ENCODE measurements at regions not wholly inside any gene's neighbourhood (a gene's known extent, or its start where the extent isn't known, plus 50 kb on each side); places are given as distances from the start of the nearest gene placed in this dataset.

- H3K27ac Mint-ChIP-seq = peak overlapping the region; percentile 66 to 89
- peak; percentile 9 to 56 for DNase-seq
- peak; percentile 95 for ATAC-seq
- peaks cover 0 to 16% of the 10 kb centered on the region in 2 donors for H3K9me3 Mint-ChIP-seq
- no peaks in the 10 kb centered on the region for H3K27me3 Mint-ChIP-seq
- peak overlapping the region; percentile 60 to 69 for H3K4me3 Mint-ChIP-seq
- peaks cover 23% of the 10 kb centered on the region for H3K4me1 Mint-ChIP-seq
These were observed 245.0 kb upstream of the FN1 start for GRCh38 chr2:215680605-215681598.

DNA sequence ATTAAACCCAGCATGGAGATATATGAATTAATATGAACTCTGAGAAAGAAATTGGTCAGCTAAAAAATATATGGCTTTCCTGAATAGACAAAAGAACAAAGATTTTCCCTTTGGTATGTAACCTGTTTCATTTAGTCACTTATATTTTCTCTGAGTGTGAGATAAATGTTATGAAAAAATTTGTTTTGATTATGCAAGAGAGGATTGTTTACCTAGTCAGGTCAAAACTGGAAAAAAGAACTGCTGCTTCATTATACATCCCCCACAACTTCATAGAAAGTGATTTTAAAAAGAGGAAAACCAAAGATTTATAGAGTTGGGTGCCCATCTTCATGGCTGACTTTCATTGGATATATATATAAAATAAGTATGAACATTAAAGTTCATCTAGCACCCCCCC is 242.2 kb upstream of the FN1 start:
- no peak for ATAC-seq
- Mint-ChIP-seq H3K27me3 (no peaks in the 10 kb centered on the region), H3K27ac (no peak overlapping the region), H3K4me1 (peaks cover 23% of the 10 kb centered on the region), H3K9me3 (peaks cover 0 to 3% of the 10 kb centered on the region in 2 donors), H3K4me3 (no peak overlapping the region)
- DNase-seq = no peak

- Mint-ChIP-seq H3K27me3 (peaks cover 4% of the 10 kb centered on the region), H3K4me1 (peaks cover 20% of the 10 kb centered on the region), H3K4me3 (no peak overlapping the region), H3K9me3 (peaks cover 4 to 7% of the 10 kb centered on the region in 2 donors), H3K27ac (no peak overlapping the region)
- DNase-seq (no peak), ATAC-seq (no peak)
These were observed 241.6 kb upstream of the FN1 start for GRCh38 chr2:215677481-215677880.

GRCh38 chr2:215672406-215672805 is 236.5 kb upstream of the FN1 start:
- Mint-ChIP-seq H3K9me3 (peaks cover 8 to 9% of the 10 kb centered on the region in 2 donors), H3K4me1 (no peaks in the 10 kb centered on the region), H3K4me3 (no peak overlapping the region), H3K27ac (no peak overlapping the region), H3K27me3 (peaks cover 18% of the 10 kb centered on the region)
- no peak for ATAC-seq
- DNase-seq = no peak

GRCh38 chr2:215671691-215672090 is 235.8 kb upstream of the FN1 start:
- DNase-seq (no peak), ATAC-seq (no peak)
- no peak overlapping the region for H3K4me3 Mint-ChIP-seq
- no peak overlapping the region for H3K27ac Mint-ChIP-seq
- H3K9me3 Mint-ChIP-seq = peaks cover 8 to 9% of the 10 kb centered on the region in 2 donors
- H3K4me1 Mint-ChIP-seq = no peaks in the 10 kb centered on the region
- peaks cover 18% of the 10 kb centered on the region for H3K27me3 Mint-ChIP-seq

DNA sequence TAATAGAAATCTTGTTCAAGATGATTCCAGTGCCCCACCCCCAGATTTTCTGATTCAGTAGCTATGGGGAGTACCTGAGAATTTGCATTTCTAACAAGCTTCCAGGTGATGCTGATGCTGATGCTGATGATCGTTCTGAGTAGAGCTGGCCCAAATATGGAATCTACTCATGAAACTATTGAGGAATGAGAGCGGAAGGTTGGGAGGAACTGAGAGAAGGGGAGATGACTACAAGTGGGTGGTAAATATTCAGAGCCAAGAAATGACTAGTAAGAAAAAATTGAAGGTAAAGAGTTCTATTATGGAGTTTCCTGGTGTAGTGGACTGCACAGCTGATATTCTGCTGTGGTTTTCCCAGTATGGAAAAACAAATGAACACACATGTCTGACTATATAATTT is 235.4 kb upstream of the FN1 start:
- DNase-seq = no peak
- Mint-ChIP-seq H3K27ac (no peak overlapping the region), H3K27me3 (peaks cover 18% of the 10 kb centered on the region), H3K4me1 (no peaks in the 10 kb centered on the region), H3K9me3 (peaks cover 8 to 9% of the 10 kb centered on the region in 2 donors), H3K4me3 (no peak overlapping the region)
- no peak for ATAC-seq

DNA sequence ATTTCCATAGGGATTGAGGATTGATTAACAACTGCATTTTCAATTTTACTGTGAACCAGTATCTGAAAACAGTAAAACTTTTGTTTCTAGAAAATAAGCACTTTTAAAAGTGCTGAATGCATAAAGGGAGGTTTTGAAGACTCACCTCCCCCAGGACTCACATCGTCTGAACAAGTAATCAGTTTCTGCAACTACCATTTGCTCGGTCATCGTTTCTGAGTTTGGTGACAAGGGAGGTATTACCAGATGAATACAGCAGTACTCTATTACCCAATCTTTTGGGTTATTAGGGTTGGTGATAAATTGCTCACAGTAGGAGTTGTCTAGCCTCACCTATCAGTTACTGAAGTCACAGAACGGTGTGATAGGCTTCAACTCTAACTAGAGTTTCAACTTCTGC is 234.5 kb upstream of the FN1 start:
- ATAC-seq (no peak), DNase-seq (no peak)
- peaks cover 18% of the 10 kb centered on the region for H3K27me3 Mint-ChIP-seq
- H3K27ac Mint-ChIP-seq = no peak overlapping the region
- no peak overlapping the region for H3K4me3 Mint-ChIP-seq
- peaks cover 8 to 9% of the 10 kb centered on the region in 2 donors for H3K9me3 Mint-ChIP-seq
- H3K4me1 Mint-ChIP-seq = no peaks in the 10 kb centered on the region

DNA sequence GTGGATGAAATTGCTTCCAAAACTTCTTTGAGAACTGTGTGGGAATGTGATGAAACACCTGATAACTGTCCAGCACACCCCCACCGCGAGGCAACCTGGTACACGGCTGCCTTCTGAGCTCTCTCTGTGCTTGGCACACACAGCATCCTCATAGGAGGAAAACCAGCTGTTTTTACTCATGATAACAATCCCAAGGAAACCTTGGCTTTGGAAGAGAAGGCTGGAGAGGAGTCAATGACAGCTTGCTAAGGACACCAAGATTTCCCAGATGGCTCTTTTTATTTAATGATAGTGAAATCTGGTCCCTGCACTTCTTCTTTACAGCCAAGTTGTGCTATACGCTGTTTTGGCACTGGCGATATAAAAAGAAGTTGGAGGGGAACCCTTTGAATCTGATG is 232.5 kb upstream of the FN1 start:
- Mint-ChIP-seq H3K9me3 (peaks cover 8 to 9% of the 10 kb centered on the region in 2 donors), H3K27me3 (peaks cover 18% of the 10 kb centered on the region), H3K4me1 (peaks cover 7% of the 10 kb centered on the region)

GRCh38 chr2:215667585-215668377 is 231.9 kb upstream of the FN1 start:
- Mint-ChIP-seq H3K27me3 (peaks cover 17% of the 10 kb centered on the region), H3K9me3 (peaks cover 5 to 6% of the 10 kb centered on the region in 2 donors), H3K4me1 (peaks cover 7% of the 10 kb centered on the region), H3K4me3 (no peak overlapping the region), H3K27ac (no peak overlapping the region)
- ATAC-seq (no peak), DNase-seq (no peak)

More for the DNA sequence above, 232.5 kb upstream of the FN1 start:
- no peak for DNase-seq
- ATAC-seq = no peak
- Mint-ChIP-seq H3K4me3 (no peak overlapping the region), H3K27ac (no peak overlapping the region)

GRCh38 chr2:215664847-215665525 is 229.1 kb upstream of the FN1 start:
- H3K4me3 Mint-ChIP-seq = peak overlapping the region in 1 of 2 donors; percentile 40

DNA sequence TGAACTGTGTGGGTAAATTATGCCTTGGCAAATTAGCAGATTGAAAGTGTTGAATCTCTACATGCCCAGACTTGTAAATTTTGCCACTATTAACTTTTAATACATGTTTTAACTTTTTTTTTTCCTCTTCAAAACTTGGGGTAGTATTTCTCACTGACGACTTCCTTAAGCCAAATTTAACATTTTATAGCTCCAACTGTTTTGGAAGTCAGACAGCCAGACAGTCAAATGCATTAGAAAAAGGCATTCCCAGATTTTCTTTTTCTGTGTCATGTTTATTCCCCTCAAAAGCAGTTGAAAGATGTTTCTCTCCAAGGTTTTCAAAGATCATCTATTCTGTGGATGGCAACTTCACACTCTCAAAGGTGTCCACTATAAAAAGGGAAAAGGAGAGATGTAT is 226.8 kb upstream of the FN1 start:
- DNase-seq (no peak), ATAC-seq (no peak)
- Mint-ChIP-seq H3K4me1 (peaks cover 7% of the 10 kb centered on the region), H3K27ac (no peak overlapping the region), H3K9me3 (no peaks in the 10 kb centered on the region), H3K27me3 (no peaks in the 10 kb centered on the region), H3K4me3 (no peak overlapping the region)

More at GRCh38 chr2:215664847-215665525, 229.1 kb upstream of the FN1 start:
- no peaks in the 10 kb centered on the region for H3K9me3 Mint-ChIP-seq
- H3K4me1 Mint-ChIP-seq = peaks cover 7% of the 10 kb centered on the region
- DNase-seq = peak in 1 of 2 donors; percentile 17
- ATAC-seq = peak; percentile 85
- H3K27me3 Mint-ChIP-seq = peaks cover 11% of the 10 kb centered on the region
- peak overlapping the region in 1 of 2 donors; percentile 63 for H3K27ac Mint-ChIP-seq

- peaks cover 7% of the 10 kb centered on the region for H3K4me1 Mint-ChIP-seq
- no peaks in the 10 kb centered on the region for H3K9me3 Mint-ChIP-seq
- H3K27ac Mint-ChIP-seq = no peak overlapping the region
- no peak for ATAC-seq
- DNase-seq = no peak
- H3K27me3 Mint-ChIP-seq = no peaks in the 10 kb centered on the region
- no peak overlapping the region for H3K4me3 Mint-ChIP-seq
These were observed 224.8 kb upstream of the FN1 start for GRCh38 chr2:215660687-215661086.

- H3K9me3 Mint-ChIP-seq = no peaks in the 10 kb centered on the region
- H3K27ac Mint-ChIP-seq = no peak overlapping the region
- peaks cover 2% of the 10 kb centered on the region for H3K4me1 Mint-ChIP-seq
- ATAC-seq = no peak
- no peaks in the 10 kb centered on the region for H3K27me3 Mint-ChIP-seq
- DNase-seq = no peak
- no peak overlapping the region for H3K4me3 Mint-ChIP-seq
These were observed 223.8 kb upstream of the FN1 start for GRCh38 chr2:215659650-215660049.

DNA sequence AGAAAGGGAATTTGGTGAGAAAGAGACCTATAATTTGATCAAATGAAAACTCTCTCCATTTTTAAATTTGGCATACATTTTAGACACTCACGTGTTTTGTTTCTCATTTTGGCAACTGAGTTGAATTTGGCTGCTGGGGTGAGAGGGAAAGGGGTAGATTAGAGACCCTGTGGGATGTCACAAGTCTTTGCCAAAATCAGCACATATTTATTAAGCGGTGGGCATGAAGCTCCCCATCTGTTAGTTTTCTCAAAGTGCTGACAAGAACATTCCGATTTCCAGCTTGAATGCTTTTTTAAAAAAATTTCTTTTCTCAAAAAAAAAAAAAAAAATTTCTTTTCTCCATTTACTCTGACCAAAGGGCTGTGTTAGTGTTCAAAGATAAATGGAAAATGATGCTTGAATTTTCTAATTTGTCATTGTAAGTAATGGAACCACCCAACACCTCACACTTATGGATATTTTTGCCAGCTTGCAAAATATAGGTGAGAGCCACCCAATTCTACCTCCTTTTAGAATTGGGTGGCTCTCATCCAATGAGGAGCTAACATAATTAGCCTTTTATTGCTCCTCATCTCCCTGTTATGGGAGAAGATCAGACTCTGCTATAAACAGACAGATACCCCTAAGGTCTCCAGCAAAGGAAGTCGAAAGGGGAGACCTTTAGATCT is 222.9 kb upstream of the FN1 start:
- H3K27ac Mint-ChIP-seq = no peak overlapping the region
- H3K4me1 Mint-ChIP-seq = no peaks in the 10 kb centered on the region
- no peak for ATAC-seq
- DNase-seq = no peak
- H3K27me3 Mint-ChIP-seq = no peaks in the 10 kb centered on the region
- no peaks in the 10 kb centered on the region for H3K9me3 Mint-ChIP-seq
- no peak overlapping the region for H3K4me3 Mint-ChIP-seq

DNA sequence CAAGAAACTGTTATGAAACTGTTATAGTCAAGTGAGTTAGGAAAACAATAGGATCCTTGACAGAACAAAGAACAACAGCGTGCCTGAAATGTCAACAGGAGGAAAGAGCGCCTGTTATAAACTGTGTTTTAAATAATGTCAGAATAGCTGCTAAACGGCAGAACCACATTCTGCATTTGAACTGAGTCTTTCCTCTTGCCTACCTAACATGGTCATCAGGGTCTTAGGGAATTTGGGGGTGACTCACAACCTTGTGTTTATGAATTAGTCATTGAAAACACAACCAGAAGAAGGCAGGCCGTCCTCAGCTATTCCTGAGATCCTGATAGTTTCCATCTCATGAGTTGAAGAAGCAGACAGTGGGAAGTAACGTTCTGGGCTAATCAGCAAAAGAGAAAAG is 222.0 kb upstream of the FN1 start:
- H3K4me1 Mint-ChIP-seq = no peaks in the 10 kb centered on the region
- H3K9me3 Mint-ChIP-seq = no peaks in the 10 kb centered on the region
- H3K27me3 Mint-ChIP-seq = no peaks in the 10 kb centered on the region
- ATAC-seq (no peak), DNase-seq (no peak)
- H3K4me3 Mint-ChIP-seq = no peak overlapping the region
- H3K27ac Mint-ChIP-seq = no peak overlapping the region

Data from stimulated activated naive CD8-positive, alpha-beta T cell treated with anti-CD3 and anti-CD28 coated beads, Interleukin-15, amount 100 ng/mL, for 72 hours (primary cell).